Common myeloid progenitor, CD34-positive (primary cell): ENCODE measurements at regions not wholly inside any gene's neighbourhood (a gene's known extent, or its start where the extent isn't known, plus 50 kb on each side); places are given as distances from the start of the nearest gene placed in this dataset.
A peak's percentile ranks its signal among the peaks of the same experiment; 100 is the strongest.

ENCODE experiments used
- CTCF ChIA-PET: fragments of 350-600 bp; sonication (Branson Sonifier 250); formaldehyde crosslinking; loops from one replicate; lab custom pipeline; 2021; ENCODE audit warnings: antibody characterized with exemption; lab: Charles Lee
- POLR2A ChIA-PET: fragments of 350-600 bp; sonication (Branson Sonifier 250); formaldehyde crosslinking; loops from one replicate; lab custom pipeline; 2021; ENCODE audit warnings: antibody characterized with exemption; lab: Charles Lee
- DNase-seq, 3 donors: peaks; one replicate each; pipeline versions ENCODE4 v3.0.0 to v3.0.0-alpha.2; 2013
- H3K27ac ChIP-seq, 2 experiments: 1 replicate in 1 of 2; 2 replicates in 1 of 2; pipeline ENCODE4 v1.7.0; 2013; ENCODE audit warnings: inconsistent platforms in 2 of 2, low read length in 2 of 2, mild to moderate bottlenecking in 2 of 2, low read depth in 1 of 2, moderate library complexity in 1 of 2; ENCODE audit not compliant: severe bottlenecking in 2 of 2, insufficient read depth in 1 of 2, poor library complexity in 1 of 2
- H3K27me3 ChIP-seq, 5 experiments: replicated peaks in 2 of 5; 1 replicate in 3 of 5; 2 replicates in 2 of 5; pipeline versions ENCODE4 v1.6.1 to v1.7.0; 2013; ENCODE audit warnings: low read length in 4 of 5, mild to moderate bottlenecking in 2 of 5, moderate library complexity in 2 of 5, inconsistent platforms in 1 of 5; ENCODE audit not compliant: insufficient read depth in 5 of 5, control insufficient read depth in 4 of 5
- H3K36me3 ChIP-seq, 4 experiments: 1 replicate in 2 of 4; 2 replicates in 2 of 4; pipeline versions ENCODE4 v1.6.1 to v1.7.0; 2013; ENCODE audit warnings: low read length in 3 of 4, control low read depth in 1 of 4, mild to moderate bottlenecking in 1 of 4; ENCODE audit not compliant: control insufficient read depth in 4 of 4, insufficient read depth in 4 of 4
- H3K4me1 ChIP-seq, 4 experiments: 1 replicate in 3 of 4; 2 replicates in 1 of 4; pipeline versions ENCODE4 v1.6.1 to v1.7.1; 2013; ENCODE audit warnings: low read length in 3 of 4, mild to moderate bottlenecking in 3 of 4, control low read depth in 1 of 4, inconsistent platforms in 1 of 4, moderate library complexity in 1 of 4; ENCODE audit not compliant: control insufficient read depth in 4 of 4, insufficient read depth in 4 of 4; ENCODE audit errors: control extremely low read depth in 1 of 4
- H3K4me3 ChIP-seq, 7 experiments: 1 replicate in 4 of 7; 2 replicates in 3 of 7; pipeline versions ENCODE4 v1.5.1 to v1.7.0; 2013; ENCODE audit warnings: mild to moderate bottlenecking in 7 of 7, low read length in 6 of 7, moderate library complexity in 6 of 7, inconsistent platforms in 2 of 7, low read depth in 2 of 7, control low read depth in 1 of 7; ENCODE audit not compliant: insufficient read depth in 4 of 7, control insufficient read depth in 1 of 7; ENCODE audit errors: extremely low read depth in 1 of 7
- H3K9me3 ChIP-seq, 5 experiments: 1 replicate in 4 of 5; 2 replicates in 1 of 5; pipeline versions ENCODE4 v1.6.1 to v1.7.1; 2013; ENCODE audit warnings: low read length in 4 of 5, mild to moderate bottlenecking in 2 of 5, inconsistent platforms in 1 of 5, low read depth in 1 of 5, moderate library complexity in 1 of 5; ENCODE audit not compliant: control insufficient read depth in 4 of 5, insufficient read depth in 2 of 5; ENCODE audit errors: control extremely low read depth in 1 of 5
- WGBS: methylation state at CpG from one replicate; pipeline ENCODE4 v1.1.5; 2013; ENCODE audit not compliant: insufficient coverage; 5-methylcytosine and 5-hydroxymethylcytosine counted together

GRCh38 chr10:120749072-120749471 lies 102.1 kb upstream of the WDR11 start:
- no peak overlapping the region for H3K4me3 ChIP-seq
- DNase-seq: no peak
- no peaks in the 10 kb centered on the region for H3K36me3 ChIP-seq
- H3K4me1 ChIP-seq: peaks cover 0 to 13% (median 5%) of the 10 kb centered on the region in 4 experiments
- no peak overlapping the region for H3K27ac ChIP-seq
- no peaks in the 10 kb centered on the region for H3K9me3 ChIP-seq
- POLR2A ChIA-PET: no interaction called here
- no peaks in the 10 kb centered on the region for H3K27me3 ChIP-seq
- CTCF ChIA-PET: interaction anchor here (1.2 kb wide), 1 partner anchor 103 kb away, joined by 3 read pairs; no protein-coding TSS in a partner anchor
- no CpG with 5 or more reads among the region's 2 CpGs for WGBS

- Histone ChIP-seq H3K27me3 (no peaks in the 10 kb centered on the region), H3K27ac (no peak overlapping the region), H3K36me3 (no peaks in the 10 kb centered on the region), H3K9me3 (no peaks in the 10 kb centered on the region), H3K4me3 (peak overlapping the region in 1 of 7 experiments; percentile 31), H3K4me1 (peaks cover 0 to 13% (median 5%) of the 10 kb centered on the region in 4 experiments)
- CTCF ChIA-PET: no interaction called here
- POLR2A ChIA-PET: no interaction called here
- WGBS: 3% methylated on average over 6 of the region's 11 CpGs
- peak; percentile 51 to 91 (median 88) for DNase-seq
These were observed 101.2 kb upstream of the WDR11 start for GRCh38 chr10:120749856-120750566.

- H3K4me1 ChIP-seq: peaks cover 0 to under 1% (median under 1%) of the 10 kb centered on the region in 4 experiments
- peak; percentile 20 to 67 (median 42) for DNase-seq
- H3K27ac ChIP-seq: no peak overlapping the region
- H3K36me3 ChIP-seq: no peaks in the 10 kb centered on the region
- POLR2A ChIA-PET: no interaction called here
- H3K27me3 ChIP-seq: no peaks in the 10 kb centered on the region
- H3K9me3 ChIP-seq: no peaks in the 10 kb centered on the region
- CTCF ChIA-PET: no interaction called here
- H3K4me3 ChIP-seq: no peak overlapping the region
These were observed 95.4 kb upstream of the WDR11 start for GRCh38 chr10:120755771-120756170.

- POLR2A ChIA-PET: no interaction called here
- DNase-seq: peak in 2 of 3 donors; percentile 9 to 39
- H3K27me3 ChIP-seq: no peaks in the 10 kb centered on the region
- no peaks in the 10 kb centered on the region for H3K36me3 ChIP-seq
- H3K27ac ChIP-seq: no peak overlapping the region
- no peaks in the 10 kb centered on the region for H3K4me1 ChIP-seq
- 100% methylated on average over 3 of the region's 4 CpGs for WGBS
- no peaks in the 10 kb centered on the region for H3K9me3 ChIP-seq
- no peak overlapping the region for H3K4me3 ChIP-seq
- CTCF ChIA-PET: no interaction called here
These were observed 90.9 kb upstream of the WDR11 start for GRCh38 chr10:120760253-120760652.

- ChIA-PET CTCF (no interaction called here), POLR2A (no interaction called here)
- Histone ChIP-seq H3K27ac (no peak overlapping the region), H3K4me3 (no peak overlapping the region), H3K4me1 (no peaks in the 10 kb centered on the region), H3K36me3 (no peaks in the 10 kb centered on the region), H3K9me3 (no peaks in the 10 kb centered on the region), H3K27me3 (no peaks in the 10 kb centered on the region)
- WGBS: 84% methylated on average over 5 of the region's 5 CpGs
- DNase-seq: peak in 1 of 3 donors; percentile 4
These were observed 89.2 kb upstream of the WDR11 start for GRCh38 chr10:120761951-120762350.

- POLR2A ChIA-PET: no interaction called here
- H3K4me1 ChIP-seq: no peaks in the 10 kb centered on the region
- DNase-seq: peak; percentile 43 to 81 (median 67)
- H3K27me3 ChIP-seq: no peaks in the 10 kb centered on the region
- CTCF ChIA-PET: interaction anchor here (0.6 kb wide), 1 partner anchor 59 kb away, joined by 3 read pairs; no protein-coding TSS in a partner anchor
- no peaks in the 10 kb centered on the region for H3K9me3 ChIP-seq
- H3K27ac ChIP-seq: no peak overlapping the region
- no CpG with 5 or more reads among the region's 1 CpG for WGBS
- no peaks in the 10 kb centered on the region for H3K36me3 ChIP-seq
- no peak overlapping the region for H3K4me3 ChIP-seq
These were observed 85.8 kb upstream of the WDR11 start for GRCh38 chr10:120765226-120765803.

GRCh38 chr10:120768227-120768626 lies 82.9 kb upstream of the WDR11 start:
- ChIA-PET POLR2A (no interaction called here), CTCF (no interaction called here)
- 100% methylated on average over 3 of the region's 3 CpGs for WGBS

More at GRCh38 chr10:120768227-120768626, 82.9 kb upstream of the WDR11 start:
- Histone ChIP-seq H3K4me3 (no peak overlapping the region), H3K27me3 (no peaks in the 10 kb centered on the region), H3K9me3 (no peaks in the 10 kb centered on the region), H3K27ac (no peak overlapping the region), H3K4me1 (no peaks in the 10 kb centered on the region), H3K36me3 (no peaks in the 10 kb centered on the region)
- no peak for DNase-seq
